ENCODE measurements at regions not wholly inside any gene's neighbourhood (a gene's known extent, or its start where the extent isn't known, plus 50 kb on each side); places are given as distances from the start of the nearest gene placed in this dataset.
"Not testable (repeated sequence)": the region's sequence is repeated elsewhere in the genome, so short reads cannot be mapped to it uniquely, and the experiment has no call there.

- DNase-seq (ENCODE audit: low spot score) = no peak
These were observed 192.0 kb downstream of the HNRNPD start for GRCh38 chr4:82181789-82182188.

GRCh38 chr4:82172186-82172585 is 201.6 kb downstream of the HNRNPD start:
- no peak for DNase-seq (ENCODE audit: low spot score)

- DNase-seq (ENCODE audit: low spot score) = no peak
These were observed 202.1 kb downstream of the HNRNPD start for GRCh38 chr4:82171531-82172155.

- DNase-seq (ENCODE audit: low spot score) = no peak
These were observed 224.0 kb downstream of the HNRNPD start for GRCh38 chr4:82149750-82150149.

- no peak for DNase-seq (ENCODE audit: low spot score)
These were observed 227.9 kb downstream of the HNRNPD start for GRCh38 chr4:82145850-82146249.

- no peak for DNase-seq (ENCODE audit: low spot score)
These were observed 233.4 kb downstream of the HNRNPD start for GRCh38 chr4:82140422-82140821.

- DNase-seq (ENCODE audit: low spot score) = no peak
These were observed 234.5 kb downstream of the HNRNPD start for GRCh38 chr4:82139287-82139686.

GRCh38 chr4:82138374-82138773 is 235.4 kb downstream of the HNRNPD start:
- peak; percentile 58 for DNase-seq (ENCODE audit: low spot score)

GRCh38 chr4:82136161-82136801 is 237.5 kb downstream of the HNRNPD start:
- no peak for DNase-seq (ENCODE audit: low spot score)

GRCh38 chr4:82128355-82128754 is 245.4 kb downstream of the HNRNPD start:
- no peak for DNase-seq (ENCODE audit: low spot score)

GRCh38 chr4:82126512-82127040 is 247.2 kb downstream of the HNRNPD start:
- no peak for DNase-seq (ENCODE audit: low spot score)

- no peak for DNase-seq (ENCODE audit: low spot score)
These were observed 247.9 kb downstream of the HNRNPD start for GRCh38 chr4:82125787-82126297.

- no peak for DNase-seq (ENCODE audit: low spot score)
These were observed 248.6 kb downstream of the HNRNPD start for GRCh38 chr4:82124932-82125786.

- DNase-seq (ENCODE audit: low spot score) = no peak
These were observed 249.4 kb downstream of the HNRNPD start for GRCh38 chr4:82124365-82124764.

GRCh38 chr4:82123934-82124333 is 249.9 kb downstream of the HNRNPD start:
- no peak for DNase-seq (ENCODE audit: low spot score)

- not testable (repeated sequence) for DNase-seq (ENCODE audit: low spot score)
These were observed 258.6 kb downstream of the HNRNPD start for GRCh38 chr4:82115183-82115582.

GRCh38 chr4:82108506-82108905 is 265.3 kb downstream of the HNRNPD start:
- DNase-seq (ENCODE audit: low spot score) = no peak

- DNase-seq (ENCODE audit: low spot score) = no peak
These were observed 269.2 kb downstream of the HNRNPD start for GRCh38 chr4:82104578-82104977.

- no peak for DNase-seq (ENCODE audit: low spot score)
These were observed 273.7 kb downstream of the HNRNPD start for GRCh38 chr4:82099928-82100579.

GRCh38 chr4:82097504-82097903 is 276.3 kb downstream of the HNRNPD start:
- no peak for DNase-seq (ENCODE audit: low spot score)

GRCh38 chr4:82090717-82091116 is 283.1 kb downstream of the HNRNPD start:
- no peak for DNase-seq (ENCODE audit: low spot score)

- no peak for DNase-seq (ENCODE audit: low spot score)
These were observed 289.0 kb downstream of the HNRNPD start for GRCh38 chr4:82084747-82085146.

All from RKO (cell line).